ENCODE measurements at regions not wholly inside any gene's neighbourhood (a gene's known extent, or its start where the extent isn't known, plus 50 kb on each side); places are given as distances from the start of the nearest gene placed in this dataset.

GRCh38 chr12:43098071-43098470 is 453.9 kb downstream of the ADAMTS20 start (continued):
- no peak for TF ChIP-seq USF2 (CRISPR knock-in tag; IDR thresholded peaks at IDR 0.05)
- TF ChIP-seq ATF3 (CRISPR knock-in tag; conservative IDR thresholded peaks at IDR 0.05): no peak
- no peak for TF ChIP-seq ZNF317 (CRISPR knock-in tag; IDR thresholded peaks at IDR 0.05; ENCODE audit: borderline replicate concordance, low read depth)
- no peak for TF ChIP-seq ZNF425 (CRISPR knock-in tag; conservative IDR thresholded peaks at IDR 0.05)
- TF ChIP-seq CTCF (IDR thresholded peaks at IDR 0.05): no peak
- TF ChIP-seq ZNF423 (CRISPR knock-in tag; IDR thresholded peaks at IDR 0.05): no peak
- TF ChIP-seq ZBTB21 (CRISPR knock-in tag; IDR thresholded peaks at IDR 0.05; ENCODE audit: borderline replicate concordance): no peak
- no peak for TF ChIP-seq ZNF263 (CRISPR knock-in tag; IDR thresholded peaks at IDR 0.05; ENCODE audit: low read depth)
- TF ChIP-seq NFYB (CRISPR knock-in tag; conservative IDR thresholded peaks at IDR 0.05; ENCODE audit: low read depth): no peak
- no peak for TF ChIP-seq JAZF1 (CRISPR knock-in tag; IDR thresholded peaks at IDR 0.05)

- ATAC-seq (no peak), DNase-seq (ENCODE audit: low spot score) (no peak)
- 0 out of 2 replicates have a peak, but pooled peaks cover under 1% of the 10 kb centered on the region for H3K4me1 Mint-ChIP-seq
- ChIA-PET CTCF (no interaction called here), POLR2A (no interaction called here)
- no peak overlapping the region for H3K27ac Mint-ChIP-seq
- H3K9me3 Mint-ChIP-seq: 0 out of 2 replicates have a peak, but pooled peaks cover 8% of the 10 kb centered on the region
- no peak overlapping the region for H3K4me3 Mint-ChIP-seq
- no peaks in the 10 kb centered on the region for H3K36me3 Mint-ChIP-seq
- no peaks in the 10 kb centered on the region for H3K27me3 Mint-ChIP-seq (ENCODE audit: low read depth)
- TF ChIP-seq OVOL2 (CRISPR knock-in tag; IDR thresholded peaks at IDR 0.05; ENCODE audit: borderline replicate concordance) (no peak), ZNF396 (CRISPR knock-in tag; IDR thresholded peaks at IDR 0.05; ENCODE audit: borderline replicate concordance) (no peak), CBFB (CRISPR knock-in tag; IDR thresholded peaks at IDR 0.05; ENCODE audit: low read depth) (no peak), ZNF423 (CRISPR knock-in tag; IDR thresholded peaks at IDR 0.05) (no peak), ARID4B (CRISPR knock-in tag; IDR thresholded peaks at IDR 0.05; ENCODE audit: borderline replicate concordance) (no peak), PRDM15 (CRISPR knock-in tag; IDR thresholded peaks at IDR 0.05) (no peak), USF2 (CRISPR knock-in tag; IDR thresholded peaks at IDR 0.05) (no peak), ZNF512 (CRISPR knock-in tag; IDR thresholded peaks at IDR 0.05; ENCODE audit: borderline replicate concordance) (no peak), SMAD4 (CRISPR knock-in tag; IDR thresholded peaks at IDR 0.05) (no peak), FOXJ3 (CRISPR knock-in tag; IDR thresholded peaks at IDR 0.05; ENCODE audit: borderline replicate concordance) (no peak)
These were observed 454.5 kb downstream of the ADAMTS20 start for GRCh38 chr12:43097471-43097870.

All from WTC11 (cell line).